GM18870 (cell line): ENCODE measurements at regions not wholly inside any gene's neighbourhood (a gene's known extent, or its start where the extent isn't known, plus 50 kb on each side); places are given as distances from the start of the nearest gene placed in this dataset.
A peak's percentile ranks its signal among the peaks of the same experiment; 100 is the strongest.
"Not testable (repeated sequence)": the region's sequence is repeated elsewhere in the genome, so short reads cannot be mapped to it uniquely, and the experiment has no call there.

Source experiments
- ATAC-seq: cut with Tn5 transposase; IDR thresholded peaks from one replicate; pipeline ENCODE4 v1.9.1; 2021; ENCODE audit warnings: moderate library complexity; ENCODE audit not compliant: unreplicated experiment

DNA sequence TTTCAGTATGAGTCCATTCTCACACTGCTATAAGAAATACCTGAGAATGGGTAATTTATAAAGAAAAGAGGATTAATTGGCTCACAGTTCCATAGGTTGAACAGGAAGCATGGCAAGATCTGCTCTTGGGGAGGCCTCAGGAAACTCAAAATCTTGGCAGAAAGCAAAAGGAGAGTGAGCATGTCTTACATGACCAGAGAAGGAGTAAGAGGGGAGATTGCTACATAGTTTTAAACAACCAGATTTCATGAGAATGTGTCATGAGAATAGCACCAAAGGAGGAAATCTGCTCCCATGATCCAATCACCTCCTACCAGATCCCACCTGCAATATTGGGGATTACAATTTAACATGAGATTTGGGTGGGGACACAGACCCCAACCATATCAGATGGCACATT, 672.4 kb downstream of the HTR1B start:
- no peak for ATAC-seq

DNA sequence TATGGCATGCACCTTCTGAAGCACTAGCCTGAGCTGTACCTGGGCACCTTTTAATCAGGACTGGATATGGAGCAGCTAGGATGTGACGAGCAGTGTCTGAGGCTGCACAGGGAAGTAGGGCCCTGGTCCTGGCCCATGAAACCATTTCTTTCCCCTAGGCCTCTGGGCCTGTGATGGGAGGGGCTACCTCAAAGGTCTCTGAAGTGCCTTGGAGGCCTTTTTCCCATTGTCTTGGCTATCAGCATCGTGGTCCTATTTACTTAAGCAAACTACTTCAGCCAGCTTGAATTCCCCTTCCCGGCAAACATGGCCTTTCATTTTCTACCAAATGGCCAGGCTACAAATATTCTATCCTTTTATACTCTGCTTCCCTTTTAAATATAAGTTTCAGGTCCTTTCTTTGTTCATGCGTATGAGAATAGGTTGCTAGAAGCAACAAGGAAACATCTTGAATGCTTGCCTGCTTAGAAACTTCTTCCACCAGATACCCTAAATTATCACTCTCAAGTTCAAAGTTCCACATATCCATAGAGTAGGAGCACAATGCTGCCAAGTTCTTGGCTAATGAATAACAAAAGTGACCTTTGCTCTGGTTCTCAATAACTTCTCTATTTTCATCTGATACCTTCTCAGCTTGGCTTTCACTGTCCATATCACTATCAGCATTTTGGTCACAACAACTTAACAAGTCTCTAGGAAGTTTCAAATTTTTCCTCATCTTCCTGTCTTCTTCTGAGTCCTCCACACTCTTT, 673.1 kb downstream of the HTR1B start:
- no peak for ATAC-seq

DNA sequence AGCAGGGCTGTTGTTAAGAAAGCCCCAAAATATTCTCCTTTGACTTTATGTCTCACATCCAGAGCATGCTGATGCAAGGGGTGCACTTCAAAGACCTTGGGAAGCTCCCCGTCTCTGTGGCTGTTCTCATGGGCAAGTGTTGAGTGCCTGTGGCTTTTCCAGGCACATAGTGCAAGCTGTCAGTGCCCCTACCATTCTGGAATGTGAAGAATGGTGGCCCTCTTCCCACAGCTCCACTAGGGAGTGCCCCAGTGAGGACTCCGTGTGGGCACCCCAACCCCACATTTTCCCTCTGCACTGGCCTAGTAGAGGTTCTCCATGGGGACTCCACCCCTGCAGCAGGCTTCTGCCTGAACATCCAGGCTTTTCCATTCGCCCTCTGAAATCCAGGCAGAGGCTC, 673.7 kb downstream of the HTR1B start:
- no peak for ATAC-seq

DNA sequence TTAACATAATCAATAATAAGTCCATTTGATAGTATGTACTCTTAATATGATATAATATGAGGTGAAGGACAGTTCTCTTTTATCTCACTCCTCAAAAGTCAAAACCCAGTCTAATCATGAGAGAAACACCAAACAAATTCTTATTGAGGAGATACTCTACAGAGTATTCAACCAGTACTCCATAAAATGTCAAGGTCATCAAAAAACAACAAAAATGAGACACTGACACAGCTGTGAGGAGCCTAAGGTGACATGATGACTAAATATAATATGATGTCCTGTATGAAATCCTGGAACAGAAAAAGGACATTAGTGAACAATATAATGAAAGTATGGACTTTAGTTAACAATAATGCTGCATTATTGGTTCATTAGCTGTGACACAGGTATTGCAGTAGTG, 675.1 kb downstream of the HTR1B start:
- ATAC-seq, result no peak

DNA sequence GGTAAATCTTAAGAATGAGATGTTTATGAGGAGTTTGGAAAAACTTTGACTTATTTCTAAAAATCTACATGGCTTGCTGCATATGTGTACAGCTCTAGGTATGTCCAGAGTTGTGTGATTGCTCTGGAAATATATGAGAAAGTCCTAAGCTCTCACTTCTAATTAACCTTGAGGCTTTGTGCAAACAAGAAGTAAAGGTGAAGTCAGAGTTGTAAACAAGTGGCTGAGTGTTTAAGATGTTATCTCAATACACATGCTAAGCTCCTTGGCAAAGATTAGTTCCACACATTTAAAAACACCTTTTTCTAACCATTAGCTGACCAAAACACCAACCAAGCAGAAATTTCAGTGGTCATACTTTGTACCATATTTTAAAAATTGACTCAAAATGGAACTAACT, 684.2 kb downstream of the HTR1B start:
- ATAC-seq, result peak; percentile 65

DNA sequence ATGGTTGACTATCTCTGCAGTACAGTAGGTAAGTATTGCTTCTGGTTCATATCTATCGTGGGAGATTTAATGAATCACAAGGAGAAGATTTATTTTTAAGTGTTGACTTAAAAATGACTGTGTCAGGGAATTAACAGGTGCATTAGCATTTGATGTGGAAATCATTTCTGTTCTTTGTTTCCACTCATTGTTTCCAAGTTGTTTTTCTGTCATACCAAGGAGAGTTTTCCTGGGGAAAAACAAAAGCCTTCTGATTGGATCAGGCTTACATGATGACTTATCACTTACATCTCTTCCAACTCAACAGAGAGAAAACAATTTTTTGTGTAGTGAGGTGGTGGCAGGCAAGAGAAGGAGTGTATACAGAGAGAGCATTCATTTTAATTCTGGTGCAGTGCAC, 686.4 kb downstream of the HTR1B start:
- no peak for ATAC-seq

DNA sequence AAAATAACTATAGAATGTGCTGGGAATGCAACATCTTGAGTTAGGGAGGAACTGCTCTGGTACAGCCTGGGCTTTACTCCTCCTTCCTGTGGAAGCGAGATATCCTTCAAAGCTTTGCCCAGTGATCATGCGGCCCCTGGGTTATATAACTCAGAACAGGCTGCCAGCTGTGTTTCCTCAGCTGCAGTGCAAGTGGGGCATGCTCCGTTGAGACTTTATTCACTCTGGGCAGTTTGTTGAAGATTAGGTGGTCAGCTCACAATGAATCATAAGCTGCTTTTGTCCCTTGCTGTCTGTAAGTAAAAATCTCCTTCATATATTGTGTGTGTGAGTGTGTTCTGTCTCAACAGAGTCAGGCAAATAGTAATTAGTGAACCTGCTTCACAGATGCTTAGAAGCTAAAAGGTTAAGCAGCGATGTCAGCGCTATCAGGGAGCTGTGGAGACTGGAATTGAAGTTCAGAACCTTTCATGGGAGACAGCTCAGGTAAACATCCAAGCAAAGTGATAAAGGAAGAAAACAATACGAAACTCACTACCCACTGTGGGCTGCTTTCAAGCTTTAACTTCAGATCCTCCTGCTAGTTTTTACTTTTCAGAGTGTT, 688.4 kb downstream of the HTR1B start:
- no peak for ATAC-seq

DNA sequence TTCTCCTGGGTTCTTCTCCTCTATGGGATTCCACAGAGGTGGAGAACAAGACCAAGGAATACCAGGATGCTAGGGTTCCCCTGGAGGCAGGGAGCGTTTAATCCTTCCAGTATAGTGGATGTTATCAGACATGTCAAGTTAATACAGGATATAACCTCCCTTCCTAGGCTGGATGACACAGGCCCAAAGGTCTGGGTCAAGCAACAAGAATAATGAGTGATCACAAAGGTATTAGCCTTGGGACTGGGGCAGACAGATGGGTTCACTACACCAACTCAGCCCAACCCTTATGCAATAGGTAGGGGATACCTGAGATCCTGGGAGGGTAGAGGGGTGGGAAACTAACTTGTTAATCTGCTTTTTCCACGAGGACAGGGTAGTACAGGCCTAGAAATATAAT, 690.3 kb downstream of the HTR1B start:
- ATAC-seq, result no peak

DNA sequence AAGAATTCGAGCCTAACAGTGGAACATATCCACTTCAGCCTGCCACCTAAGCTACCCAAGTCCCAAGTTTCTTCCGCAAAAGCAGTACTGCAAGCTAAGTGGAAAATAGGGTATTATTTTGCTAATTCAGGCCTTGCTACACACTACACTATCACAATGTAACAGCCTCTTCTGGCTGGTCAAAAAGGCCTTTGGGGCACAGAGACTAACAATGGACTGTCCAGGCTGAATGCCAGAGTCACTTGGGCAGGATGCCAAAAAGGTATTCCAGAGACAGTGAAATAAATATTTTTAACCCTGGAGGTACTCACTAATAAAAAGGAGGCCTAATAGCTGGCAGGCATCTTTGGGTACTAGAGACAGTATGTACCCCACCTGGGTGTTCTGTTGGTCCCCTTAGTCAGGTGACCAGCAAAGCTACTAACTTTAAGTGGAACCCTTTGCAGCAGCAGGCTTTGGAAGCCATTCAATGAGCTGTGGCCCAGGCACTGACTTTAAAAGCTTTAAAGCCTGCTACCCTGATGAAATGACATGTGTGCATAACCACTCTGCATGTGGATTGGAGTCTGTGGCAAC, 692.1 kb downstream of the HTR1B start:
- ATAC-seq, result no peak

DNA sequence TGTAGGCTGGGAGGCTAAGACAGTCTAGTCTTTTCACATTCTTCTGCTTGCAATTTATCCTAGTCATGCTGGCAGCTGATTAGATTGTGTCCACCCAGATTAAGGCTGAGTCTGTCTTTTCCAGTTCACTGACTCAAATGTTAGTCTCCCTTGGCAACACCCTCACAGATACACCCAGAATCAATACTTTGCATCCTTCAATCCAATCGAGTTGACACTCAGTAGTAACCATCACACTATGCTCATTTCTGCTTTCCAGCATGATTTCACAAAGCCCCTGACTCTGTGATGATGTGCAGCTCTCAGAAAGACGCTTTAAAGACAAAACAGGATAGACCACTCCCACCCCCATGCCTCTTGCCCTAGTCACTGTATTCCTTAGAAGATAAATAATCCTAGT, 693.0 kb downstream of the HTR1B start:
- no peak for ATAC-seq

DNA sequence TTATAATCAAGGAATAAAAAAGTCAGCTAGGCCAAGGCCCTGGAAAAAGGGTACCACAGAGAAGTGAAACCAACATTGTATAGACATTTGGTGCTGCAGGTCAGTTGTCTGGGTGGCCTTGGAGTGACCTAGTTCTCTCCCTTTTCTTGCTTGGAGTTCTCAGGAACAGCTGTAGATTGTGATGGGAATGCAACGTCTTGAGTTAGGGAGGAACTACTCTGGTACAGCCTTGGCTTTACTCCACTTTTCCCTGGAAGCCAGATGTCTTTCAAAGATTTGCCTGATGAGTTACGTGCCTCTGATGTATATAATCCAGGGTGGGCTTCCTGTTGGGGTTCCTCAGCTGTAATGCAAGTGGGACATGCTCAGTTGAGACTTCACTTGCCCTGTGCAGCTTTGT, 694.7 kb downstream of the HTR1B start:
- ATAC-seq, result no peak

DNA sequence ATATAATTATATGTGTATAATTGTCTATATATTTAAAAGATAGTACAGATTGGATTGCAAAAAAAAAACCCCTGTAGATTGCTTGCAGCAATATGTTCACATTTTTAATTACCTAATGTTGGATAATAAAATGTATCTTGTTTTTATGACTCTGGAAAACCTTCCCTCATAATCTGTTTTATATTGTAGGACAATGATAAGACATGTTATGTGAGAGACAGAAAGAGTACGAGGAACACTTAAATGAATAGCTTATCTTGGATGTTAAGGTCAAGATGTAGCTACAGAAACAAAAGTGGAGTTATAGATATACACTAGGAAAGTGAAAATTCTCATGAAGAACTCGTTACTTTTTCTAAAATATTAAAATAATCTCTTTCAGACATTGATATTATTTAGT, 691.6 kb upstream of the IMPG1 start:
- no peak for ATAC-seq

DNA sequence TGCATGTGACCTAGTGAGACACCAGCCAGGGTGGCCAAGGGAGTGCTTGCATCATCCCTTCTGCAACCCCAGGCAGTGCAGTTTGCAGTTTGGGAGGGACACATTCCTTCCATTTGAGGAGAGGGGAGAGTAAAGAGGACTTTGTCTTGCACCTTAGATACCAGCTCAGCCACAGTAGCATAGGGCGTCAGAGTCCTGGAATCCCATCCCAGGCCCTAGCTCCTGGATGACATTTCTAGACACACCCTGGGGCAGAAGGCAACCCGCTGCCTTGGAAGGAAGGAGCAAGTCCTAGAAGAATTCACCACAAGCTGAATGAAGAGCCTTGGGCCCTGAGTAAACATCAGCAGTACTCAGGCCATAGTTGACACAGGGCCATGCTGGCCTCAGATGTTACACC, 680.4 kb upstream of the IMPG1 start:
- ATAC-seq, result no peak

DNA sequence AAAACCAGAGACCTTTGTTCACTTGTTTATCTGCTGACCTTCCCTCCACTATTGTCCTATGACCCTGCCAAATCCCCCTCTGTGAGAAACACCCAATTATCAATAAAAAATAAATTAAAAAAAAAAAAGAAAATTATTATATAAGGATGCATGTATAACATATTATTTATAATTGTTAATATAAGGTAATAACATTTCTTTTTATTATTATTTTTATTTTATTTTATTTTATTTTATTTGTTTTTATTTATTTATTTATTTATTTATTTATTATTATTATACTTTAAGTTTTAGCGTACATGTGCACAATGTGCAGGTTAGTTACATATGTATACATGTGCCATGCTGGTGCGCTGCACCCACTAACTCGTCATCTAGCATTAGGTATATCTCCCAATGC, 672.9 kb upstream of the IMPG1 start:
- ATAC-seq, result not testable (repeated sequence)

DNA sequence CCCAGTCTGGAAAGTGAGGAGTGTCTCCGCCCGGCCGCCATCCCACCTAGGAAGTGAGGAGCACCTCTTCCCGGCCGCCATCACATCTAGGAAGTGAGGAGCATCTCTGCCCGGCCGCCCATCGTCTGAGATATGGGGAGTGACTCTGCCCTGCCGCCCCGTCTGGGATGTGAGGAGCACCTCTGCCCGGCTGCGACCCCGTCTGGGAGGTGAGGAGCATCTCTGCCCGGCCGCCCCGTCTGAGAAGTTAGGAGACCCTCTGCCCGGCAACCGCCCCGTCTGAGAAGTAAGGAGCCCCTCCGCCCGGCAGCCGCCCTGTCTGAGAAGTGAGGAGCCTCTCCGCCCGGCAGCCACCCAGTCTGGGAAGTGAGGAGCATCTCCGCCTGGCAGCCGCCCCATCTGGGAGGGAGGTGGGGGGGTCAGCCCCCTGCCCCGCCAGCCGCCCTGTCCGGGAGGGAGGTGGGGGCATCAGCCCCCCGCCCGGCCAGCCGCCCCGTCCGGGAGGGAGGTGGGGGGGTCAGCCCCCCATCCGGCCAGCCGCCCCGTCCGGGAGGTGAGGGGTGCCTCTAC, 671.8 kb upstream of the IMPG1 start:
- not testable (repeated sequence) for ATAC-seq

DNA sequence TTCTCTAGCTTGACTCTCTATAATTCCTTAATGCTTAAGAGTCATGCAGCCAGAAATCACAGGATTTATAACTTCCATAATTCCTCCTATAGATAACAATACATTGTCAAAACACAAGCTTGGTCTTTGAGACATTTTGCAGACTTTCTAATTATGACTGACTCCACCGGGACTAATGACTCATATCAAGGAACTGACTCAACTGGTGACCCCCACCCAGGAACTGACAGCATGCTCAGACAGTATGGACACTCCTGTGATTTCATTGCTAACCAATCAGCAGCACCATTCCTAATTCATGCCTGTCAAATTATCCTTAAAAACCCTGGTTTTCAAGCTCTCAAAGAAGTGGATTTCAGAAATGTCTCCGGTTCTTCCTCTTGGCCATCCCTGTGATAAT, 670.5 kb upstream of the IMPG1 start:
- no peak for ATAC-seq

DNA sequence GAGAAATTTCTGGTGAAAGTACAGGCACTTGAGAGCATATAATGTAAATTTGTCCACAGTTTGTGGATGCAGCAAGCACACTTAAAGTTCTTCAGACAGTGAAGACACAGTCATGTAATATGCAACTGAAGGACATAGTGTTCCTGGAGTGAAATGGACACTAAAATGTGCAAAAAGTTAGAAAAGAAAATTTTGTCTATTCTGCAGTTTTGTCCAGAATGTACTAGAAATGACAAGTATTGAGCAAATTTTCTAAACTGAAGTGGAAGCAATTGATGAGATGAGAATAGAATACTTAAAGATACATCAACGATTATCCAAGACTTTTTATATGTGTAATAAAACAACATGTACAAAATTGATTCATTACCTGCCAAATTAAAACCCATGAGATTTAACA, 647.0 kb upstream of the IMPG1 start:
- no peak for ATAC-seq

DNA sequence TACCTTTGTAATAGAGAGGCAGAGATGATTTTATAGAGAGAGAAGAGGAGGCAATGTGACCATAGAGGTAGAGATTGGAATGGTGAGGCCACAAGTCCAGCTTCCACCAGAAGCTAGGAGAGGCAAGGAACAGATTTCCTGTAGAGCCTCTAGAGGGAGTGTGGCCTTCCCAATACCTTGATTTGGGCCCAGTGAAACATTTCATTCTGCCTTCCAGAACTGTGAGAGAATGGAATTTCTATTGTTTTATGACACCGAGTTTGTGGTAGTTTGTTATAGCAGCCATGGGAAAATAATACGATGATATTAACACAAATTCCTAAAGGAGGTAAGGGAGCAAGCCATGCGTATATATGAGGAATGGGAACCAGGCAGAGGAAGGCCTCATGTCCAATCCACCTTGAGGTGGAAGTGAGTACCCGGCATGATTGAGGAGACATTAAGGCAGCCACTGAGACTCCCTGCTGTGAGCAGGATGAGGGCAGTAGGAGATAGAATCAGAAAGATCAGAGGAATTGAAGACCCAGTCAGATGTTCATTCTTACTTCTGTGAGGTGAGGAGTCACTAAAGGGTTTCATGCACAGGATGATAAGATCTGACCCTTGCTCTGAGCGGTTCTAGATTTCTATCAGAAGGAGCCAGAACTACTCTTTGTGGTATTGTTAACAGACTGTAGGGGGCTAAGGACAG, 636.3 kb upstream of the IMPG1 start:
- no peak for ATAC-seq

DNA sequence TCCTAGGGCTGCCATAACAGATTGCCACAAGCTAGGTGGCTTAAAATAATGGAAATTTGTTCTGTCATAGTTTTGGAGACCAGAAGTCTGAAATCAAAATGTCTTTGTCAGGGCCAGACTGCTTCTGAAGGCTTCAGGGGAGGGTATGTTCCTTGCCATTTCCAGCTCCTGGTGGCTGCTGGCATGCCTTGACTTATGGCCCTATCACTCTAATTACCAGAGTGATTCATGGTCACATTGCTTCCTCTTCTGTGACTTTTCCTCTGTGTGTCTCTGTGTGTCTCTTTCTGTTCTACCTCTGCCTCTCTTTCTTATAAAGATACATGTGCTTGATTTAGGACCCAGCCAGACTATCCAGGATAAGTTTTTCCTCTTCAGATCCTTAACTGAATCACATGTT, 635.2 kb upstream of the IMPG1 start:
- no peak for ATAC-seq

DNA sequence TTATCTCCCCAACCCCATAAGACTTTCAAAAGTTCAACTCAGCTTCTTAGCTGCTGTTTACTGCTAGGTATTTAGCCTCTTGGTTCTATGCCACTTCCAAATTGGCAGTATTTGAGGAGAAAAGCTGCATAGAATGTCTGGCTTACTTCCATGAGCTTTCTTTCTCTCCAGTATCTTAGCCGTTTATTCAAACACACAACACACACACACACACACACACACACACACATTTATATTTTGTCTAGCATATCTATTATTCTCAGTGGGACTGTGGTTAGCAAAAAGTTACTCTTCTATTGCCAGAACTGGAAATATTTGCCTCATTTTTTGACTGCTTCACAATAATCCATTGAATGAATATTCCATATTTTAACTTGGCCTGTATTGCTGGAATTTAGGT, 634.2 kb upstream of the IMPG1 start:
- no peak for ATAC-seq

DNA sequence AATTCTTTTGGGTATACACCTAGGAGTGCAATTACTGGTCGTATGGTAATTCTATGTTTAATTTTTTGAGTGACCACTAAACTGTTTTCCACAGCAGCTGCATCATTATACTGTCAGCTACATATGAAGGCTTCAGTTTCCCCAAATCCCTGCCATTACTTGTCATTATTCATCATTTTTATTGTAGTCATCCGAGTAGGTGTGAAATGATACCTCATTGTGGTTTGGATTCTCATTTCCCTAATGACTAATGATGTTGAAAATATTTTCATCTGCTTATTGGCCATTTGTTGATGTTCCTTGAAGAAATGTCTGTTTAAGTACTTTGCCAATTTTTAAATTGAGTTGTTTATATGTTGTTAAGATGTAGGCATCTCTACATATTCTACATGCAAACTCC, 633.6 kb upstream of the IMPG1 start:
- ATAC-seq, result no peak

DNA sequence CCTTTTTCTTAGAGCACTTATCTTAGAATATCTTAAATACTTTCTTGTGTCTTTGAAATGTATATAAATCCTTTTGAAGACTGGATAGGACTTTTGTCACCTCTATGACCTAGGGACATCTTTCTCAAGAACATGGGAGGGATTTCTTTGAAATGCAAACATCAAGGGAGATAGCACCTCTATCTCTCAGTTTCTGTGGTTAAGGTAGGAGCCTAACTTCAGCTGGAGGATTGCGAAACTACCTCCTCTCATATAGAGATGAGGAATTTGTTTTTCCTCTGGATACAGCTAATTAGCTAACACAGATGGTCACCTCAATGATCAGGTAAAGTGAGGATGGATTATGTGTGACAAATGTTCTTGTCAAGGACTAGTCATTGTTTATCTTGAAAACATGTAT, 631.3 kb upstream of the IMPG1 start:
- no peak for ATAC-seq
